Prostate gland (tissue), 2 donors: ENCODE measurements at regions not wholly inside any gene's neighbourhood (a gene's known extent, or its start where the extent isn't known, plus 50 kb on each side); places are given as distances from the start of the nearest gene placed in this dataset.

Experiments used
- CTCF ChIP-seq, 4 experiments: fragments of 200-600 bp in 2 of 4; fragments of 450-650 bp in 2 of 4; sonication (generic) in 2 of 4; IDR thresholded peaks; 1 replicate in 3 of 4; 2 replicates in 1 of 4; pipeline ENCODE4 v1.5.1; 2016 to 2019; ENCODE audit warnings: antibody characterized with exemption in 4 of 4, mild to moderate bottlenecking in 2 of 4, moderate library complexity in 2 of 4
- POLR2AphosphoS5 ChIP-seq: sonication (generic); formaldehyde crosslinking; IDR thresholded peaks from one replicate; pipeline ENCODE4 v1.6.1; 2017; ENCODE audit warnings: antibody characterized with exemption

- TF ChIP-seq POLR2AphosphoS5 (no peak), CTCF (IDR thresholded peaks at IDR 0.05) (no peak)
These were observed 149.4 kb upstream of the KCNMB2 start for GRCh38 chr3:178386880-178387279.
